Upper lobe of left lung (tissue), 6 donors: ENCODE measurements at regions not wholly inside any gene's neighbourhood (a gene's known extent, or its start where the extent isn't known, plus 50 kb on each side); places are given as distances from the start of the nearest gene placed in this dataset.

Experiments used
- ATAC-seq, 2 donors: fragments of 200-7000 bp; cut with Tn5 transposase; one replicate each; pipeline ENCODE4 v1.9.1; 2022; ENCODE audit warnings: mild to moderate bottlenecking in 2 of 2, moderate library complexity in 2 of 2; ENCODE audit not compliant: low FRiP score in 2 of 2
- DNase-seq, 2 donors: peaks; one replicate each; pipeline ENCODE4 v3.0.0-alpha.2; 2019 to 2020
- H3K27ac ChIP-seq, 4 donors: fragments of 200-600 bp; sonication (generic); one replicate each; pipeline ENCODE4 v1.5.1; 2016 to 2019
- H3K27me3 ChIP-seq, 4 donors: fragments of 200-600 bp; sonication (generic); one replicate each; pipeline ENCODE4 v1.5.1; 2017 to 2019
- H3K36me3 ChIP-seq, 4 donors: fragments of 200-600 bp; sonication (generic); one replicate each; pipeline ENCODE4 v1.5.1; 2016 to 2019
- H3K4me1 ChIP-seq, 4 donors: fragments of 200-600 bp; sonication (generic); one replicate each; pipeline ENCODE4 v1.5.1; 2018 to 2019
- H3K4me3 ChIP-seq, 4 donors: fragments of 200-600 bp; sonication (generic); one replicate each; pipeline ENCODE4 v1.5.1; 2017 to 2019; ENCODE audit warnings: mild to moderate bottlenecking in 2 of 4, moderate library complexity in 1 of 4
- H3K9me3 ChIP-seq, 4 donors: fragments of 200-600 bp; sonication (generic); one replicate each; pipeline ENCODE4 v1.5.1; 2018 to 2019
- CTCF ChIP-seq, 6 experiments: fragments of 450-650 bp in 4 of 6; fragments of 200-600 bp in 2 of 6; sonication (generic) in 2 of 6; IDR thresholded peaks; one replicate each; pipeline ENCODE4 v1.5.1; 2016 to 2019; ENCODE audit warnings: antibody characterized with exemption in 6 of 6
- EP300 ChIP-seq, 4 donors: sonication (generic); formaldehyde crosslinking; IDR thresholded peaks; one replicate each; pipeline ENCODE4 v1.5.1; 2017; ENCODE audit warnings: antibody characterized with exemption in 4 of 4, control low read depth in 2 of 4
- POLR2A ChIP-seq, 4 donors: fragments of 450-650 bp; IDR thresholded peaks; one replicate each; pipeline ENCODE4 v1.5.1; 2016 to 2017; ENCODE audit warnings: antibody characterized with exemption in 4 of 4, mild to moderate bottlenecking in 2 of 4
- POLR2AphosphoS5 ChIP-seq, 2 donors: sonication (generic); formaldehyde crosslinking; IDR thresholded peaks; one replicate each; pipeline ENCODE4 v1.5.1; 2017; ENCODE audit warnings: antibody characterized with exemption in 2 of 2
- WGBS, 2 donors: methylation state at CpG; one replicate each; pipeline ENCODE4 v1.1.5; 2017 to 2018; 5-methylcytosine and 5-hydroxymethylcytosine counted together
- donor health status: DM: no; HTN: no; CAD: no; lungs with moderate emphysema.
- donor health status: DM: no; HTN: yes; CAD: no; lungs with severe emphysema.

DNA sequence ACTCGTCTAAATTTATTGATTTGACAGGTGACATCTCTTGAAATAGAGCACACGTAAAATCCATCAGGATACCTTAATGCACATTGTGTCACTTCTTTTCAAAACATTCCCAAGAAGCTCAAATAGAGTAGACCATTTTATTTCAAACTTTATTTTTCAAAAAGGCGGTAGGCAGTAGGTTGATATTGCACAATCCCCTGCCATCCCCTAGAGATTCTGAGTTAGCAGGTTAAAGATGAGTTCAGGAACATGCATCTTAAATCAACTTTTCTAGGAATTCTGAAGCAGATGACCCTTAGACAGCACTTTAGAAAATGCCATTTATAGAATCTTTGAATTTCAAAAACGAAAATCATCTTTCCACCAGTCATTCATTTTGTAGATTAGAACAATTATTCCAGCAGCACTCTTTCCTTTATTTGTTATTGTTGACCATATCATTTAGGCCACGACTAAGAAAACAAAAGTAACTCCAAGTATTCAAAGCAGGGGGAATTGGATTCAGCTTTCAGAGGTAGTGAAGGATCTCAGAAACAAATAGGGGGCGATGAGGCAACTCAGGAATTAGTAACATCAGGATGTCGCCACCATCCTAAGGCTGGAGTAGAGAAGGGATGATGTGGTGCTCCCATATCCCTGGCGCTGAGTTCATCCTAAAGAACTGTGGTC, 198.2 kb upstream of the MCTP2 start:
- Histone ChIP-seq H3K9me3 (no peaks in the 10 kb centered on the region), H3K27me3 (no peaks in the 10 kb centered on the region), H3K36me3 (no peaks in the 10 kb centered on the region), H3K4me3 (no peak overlapping the region), H3K27ac (no peak overlapping the region), H3K4me1 (no peaks in the 10 kb centered on the region)
- ATAC-seq (no peak), DNase-seq (no peak)
- WGBS, 2 donors = 67 to 79% methylated on average over 8 of the region's 8 CpGs
- TF ChIP-seq POLR2A (IDR thresholded peaks at IDR 0.05) (no peak), EP300 (IDR thresholded peaks at IDR 0.05) (no peak), POLR2AphosphoS5 (IDR thresholded peaks at IDR 0.05) (no peak), CTCF (IDR thresholded peaks at IDR 0.05) (no peak)

- Histone ChIP-seq H3K36me3 (no peaks in the 10 kb centered on the region), H3K4me3 (no peak overlapping the region), H3K27ac (no peak overlapping the region), H3K4me1 (no peaks in the 10 kb centered on the region), H3K27me3 (no peaks in the 10 kb centered on the region), H3K9me3 (no peaks in the 10 kb centered on the region)
- TF ChIP-seq POLR2AphosphoS5 (IDR thresholded peaks at IDR 0.05) (no peak), CTCF (IDR thresholded peaks at IDR 0.05) (no peak), EP300 (IDR thresholded peaks at IDR 0.05) (no peak), POLR2A (IDR thresholded peaks at IDR 0.05) (no peak)
- no peak for ATAC-seq
- no peak for DNase-seq
- 92 to 97% methylated on average over 7 of the region's 7 CpGs for WGBS, 2 donors
These were observed 198.8 kb upstream of the MCTP2 start for GRCh38 chr15:94032571-94032970.

- DNase-seq (no peak), ATAC-seq (no peak)
These were observed 200.3 kb upstream of the MCTP2 start for GRCh38 chr15:94031072-94031471.

GRCh38 chr15:94029495-94029894, 201.9 kb upstream of the MCTP2 start:
- WGBS, 2 donors = 0 to 28% methylated on average over 1 of the region's 1 CpG
- TF ChIP-seq CTCF (IDR thresholded peaks at IDR 0.05) (no peak), POLR2A (IDR thresholded peaks at IDR 0.05) (no peak), POLR2AphosphoS5 (IDR thresholded peaks at IDR 0.05) (no peak), EP300 (IDR thresholded peaks at IDR 0.05) (no peak)
- DNase-seq (no peak), ATAC-seq (no peak)
- Histone ChIP-seq H3K9me3 (no peaks in the 10 kb centered on the region), H3K4me3 (no peak overlapping the region), H3K27ac (no peak overlapping the region), H3K36me3 (no peaks in the 10 kb centered on the region), H3K27me3 (no peaks in the 10 kb centered on the region), H3K4me1 (no peaks in the 10 kb centered on the region)

More at GRCh38 chr15:94031072-94031471, 200.3 kb upstream of the MCTP2 start:
- Histone ChIP-seq H3K4me3 (no peak overlapping the region), H3K27me3 (no peaks in the 10 kb centered on the region), H3K36me3 (no peaks in the 10 kb centered on the region), H3K9me3 (no peaks in the 10 kb centered on the region), H3K4me1 (no peaks in the 10 kb centered on the region), H3K27ac (no peak overlapping the region)
- WGBS, 2 donors = 84% methylated on average over 1 of the region's 1 CpG
- no peak for TF ChIP-seq POLR2A (IDR thresholded peaks at IDR 0.05)
- TF ChIP-seq POLR2AphosphoS5 (IDR thresholded peaks at IDR 0.05) = no peak
- TF ChIP-seq EP300 (IDR thresholded peaks at IDR 0.05) = no peak
- TF ChIP-seq CTCF (IDR thresholded peaks at IDR 0.05) = no peak

DNA sequence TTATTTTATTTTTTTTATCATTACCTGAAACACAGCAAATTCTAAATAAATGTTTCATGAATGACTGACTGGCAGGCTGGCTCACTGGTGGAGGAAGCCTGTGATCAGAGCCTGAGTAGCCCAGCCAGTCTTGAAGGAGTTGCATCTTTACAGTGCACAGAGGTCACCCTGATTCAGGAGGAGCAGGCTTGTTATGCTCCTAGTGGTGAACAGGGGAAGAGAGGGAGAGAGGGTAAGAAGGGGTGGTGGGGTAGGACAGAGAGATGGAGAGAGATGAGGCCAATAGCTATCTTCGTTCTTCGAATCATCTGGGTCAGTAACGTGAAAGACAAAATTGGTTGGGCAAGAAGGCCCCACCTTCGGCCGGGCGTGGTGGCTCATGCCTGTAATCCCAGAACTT, 202.6 kb upstream of the MCTP2 start:
- no peak overlapping the region for H3K27ac ChIP-seq
- WGBS, 2 donors = 90 to 94% methylated on average over 6 of the region's 6 CpGs
- no peaks in the 10 kb centered on the region for H3K4me1 ChIP-seq
- DNase-seq (no peak), ATAC-seq (no peak)
- H3K9me3 ChIP-seq = no peaks in the 10 kb centered on the region
- H3K36me3 ChIP-seq = no peaks in the 10 kb centered on the region
- no peaks in the 10 kb centered on the region for H3K27me3 ChIP-seq
- no peak for TF ChIP-seq POLR2A (IDR thresholded peaks at IDR 0.05)
- no peak for TF ChIP-seq EP300 (IDR thresholded peaks at IDR 0.05)
- TF ChIP-seq CTCF (IDR thresholded peaks at IDR 0.05) = no peak
- no peak for TF ChIP-seq POLR2AphosphoS5 (IDR thresholded peaks at IDR 0.05)
- H3K4me3 ChIP-seq = no peak overlapping the region
